ENCODE measurements at regions not wholly inside any gene's neighbourhood (a gene's known extent, or its start where the extent isn't known, plus 50 kb on each side); places are given as distances from the start of the nearest gene placed in this dataset.

DNA sequence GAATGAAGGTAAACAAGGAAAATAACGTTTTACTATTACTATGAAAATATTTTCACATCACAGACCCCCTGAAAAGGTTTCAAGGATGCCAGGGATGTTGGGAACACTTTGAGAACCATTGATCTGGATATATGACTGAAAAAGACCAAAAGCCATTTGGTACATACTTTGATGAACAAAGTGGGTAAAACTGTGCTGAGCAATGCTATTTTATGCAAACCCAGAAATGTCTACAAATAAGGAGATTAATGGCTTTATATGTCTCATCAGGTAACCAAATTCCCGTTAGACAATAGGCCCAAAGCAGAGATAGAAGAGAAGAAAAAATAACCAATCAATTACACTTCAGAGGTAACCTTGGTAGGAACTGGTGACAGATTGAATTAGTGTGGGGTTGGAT lies 101.4 kb upstream of the CNKSR3 start:
- Histone ChIP-seq H3K4me1 (ENCODE audit: control insufficient read depth in 1 of 2, insufficient read depth in 2 of 2, low read length in 2 of 2) (no peaks in the 10 kb centered on the region), H2AFZ (ENCODE audit: insufficient read depth, low read depth, low read length, poor library complexity, severe bottlenecking) (no peak overlapping the region), H3K27ac (ENCODE audit: low read depth in 1 of 2, low read length in 2 of 2) (no peak overlapping the region), H4K20me1 (ENCODE audit: insufficient read depth, low read length) (no peaks in the 10 kb centered on the region), H3K79me2 (ENCODE audit: insufficient read depth, low read length) (no peaks in the 10 kb centered on the region), H3K9me3 (replicated peaks in 1 of 2; ENCODE audit: control insufficient read depth in 1 of 2, insufficient read depth in 1 of 2, low read length in 2 of 2) (no peaks in the 10 kb centered on the region), H3K27me3 (ENCODE audit: control insufficient read depth in 2 of 2, insufficient read depth in 2 of 2, low read length in 2 of 2) (no peaks in the 10 kb centered on the region), H3K4me3 (replicated peaks in 1 of 3; ENCODE audit: low read depth in 2 of 3, low read length in 3 of 3) (no peak overlapping the region), H3K4me2 (replicated peaks; ENCODE audit: extremely low read depth, low read length, poor library complexity, severe bottlenecking) (no peak overlapping the region), H3K9ac (ENCODE audit: insufficient read depth, low read length, poor library complexity, severe bottlenecking) (no peak overlapping the region), H3K36me3 (replicated peaks in 1 of 2; ENCODE audit: control insufficient read depth in 1 of 2, insufficient read depth in 2 of 2, low read length in 2 of 2) (no peaks in the 10 kb centered on the region)
- no peak for DNase-seq
- Mint-ChIP-seq H3K4me3 (no peak overlapping the region), H3K9me3 (peaks cover 0 to under 1% (median 0%) of the 10 kb centered on the region in 7 donors), H3K27ac (no peak overlapping the region), H3K36me3 (no peaks in the 10 kb centered on the region), H3K27me3 (ENCODE audit: low read depth in 3 of 3) (peaks cover 0 to 2% (median 0%) of the 10 kb centered on the region in 3 donors), H3K4me1 (no peaks in the 10 kb centered on the region)
- TF ChIP-seq, protein P1, sequence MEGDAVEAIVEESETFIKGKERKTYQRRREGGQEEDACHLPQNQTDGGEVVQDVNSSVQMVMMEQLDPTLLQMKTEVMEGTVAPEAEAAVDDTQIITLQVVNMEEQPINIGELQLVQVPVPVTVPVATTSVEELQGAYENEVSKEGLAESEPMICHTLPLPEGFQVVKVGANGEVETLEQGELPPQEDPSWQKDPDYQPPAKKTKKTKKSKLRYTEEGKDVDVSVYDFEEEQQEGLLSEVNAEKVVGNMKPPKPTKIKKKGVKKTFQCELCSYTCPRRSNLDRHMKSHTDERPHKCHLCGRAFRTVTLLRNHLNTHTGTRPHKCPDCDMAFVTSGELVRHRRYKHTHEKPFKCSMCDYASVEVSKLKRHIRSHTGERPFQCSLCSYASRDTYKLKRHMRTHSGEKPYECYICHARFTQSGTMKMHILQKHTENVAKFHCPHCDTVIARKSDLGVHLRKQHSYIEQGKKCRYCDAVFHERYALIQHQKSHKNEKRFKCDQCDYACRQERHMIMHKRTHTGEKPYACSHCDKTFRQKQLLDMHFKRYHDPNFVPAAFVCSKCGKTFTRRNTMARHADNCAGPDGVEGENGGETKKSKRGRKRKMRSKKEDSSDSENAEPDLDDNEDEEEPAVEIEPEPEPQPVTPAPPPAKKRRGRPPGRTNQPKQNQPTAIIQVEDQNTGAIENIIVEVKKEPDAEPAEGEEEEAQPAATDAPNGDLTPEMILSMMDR (IDR thresholded peaks at IDR 0.05) = no peak
- intact Hi-C loops (cut with micrococcal nuclease) = no loop called here
- no CpG with 5 or more reads among the region's 2 CpGs for WGBS (ENCODE audit: insufficient coverage)

DNA sequence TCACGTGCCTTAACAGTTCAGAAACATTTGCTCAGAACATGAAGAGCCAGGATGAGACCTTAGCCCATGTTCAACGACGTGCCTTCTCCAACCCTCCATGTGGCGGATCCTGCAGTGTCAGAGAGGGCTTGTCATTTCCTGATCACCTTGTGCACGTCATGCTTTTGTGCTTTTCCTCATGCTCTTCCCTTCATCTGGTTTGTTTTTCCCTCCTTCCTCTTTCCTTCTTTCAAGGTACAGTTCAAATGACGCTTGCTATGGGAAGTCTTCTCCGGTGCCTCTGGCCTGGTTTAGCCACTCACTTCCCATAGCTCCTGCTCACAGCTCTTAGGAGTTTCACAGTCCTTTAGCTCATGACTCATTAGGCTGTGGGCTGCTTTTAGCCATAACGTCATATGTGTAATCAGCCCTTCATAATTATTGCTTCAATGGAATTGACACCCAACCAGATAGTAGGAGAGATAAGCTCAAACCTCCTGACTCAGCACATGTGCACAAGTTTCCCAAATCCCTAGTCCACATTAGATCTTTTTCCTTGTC lies 102.7 kb upstream of the CNKSR3 start:
- H3K27ac ChIP-seq (ENCODE audit: low read depth in 1 of 2, low read length in 2 of 2) = no peak overlapping the region
- DNase-seq = no peak
- no peak overlapping the region for H3K9ac ChIP-seq (ENCODE audit: insufficient read depth, low read length, poor library complexity, severe bottlenecking)
- H3K4me3 ChIP-seq (replicated peaks in 1 of 3; ENCODE audit: low read depth in 2 of 3, low read length in 3 of 3) = no peak overlapping the region
- H2AFZ ChIP-seq (ENCODE audit: insufficient read depth, low read depth, low read length, poor library complexity, severe bottlenecking) = no peak overlapping the region
- H3K79me2 ChIP-seq (ENCODE audit: insufficient read depth, low read length) = no peaks in the 10 kb centered on the region
- intact Hi-C loops (cut with micrococcal nuclease) = no loop called here
- H3K27me3 Mint-ChIP-seq (ENCODE audit: low read depth in 3 of 3) = no peaks in the 10 kb centered on the region
- H4K20me1 ChIP-seq (ENCODE audit: insufficient read depth, low read length) = no peaks in the 10 kb centered on the region
- H3K36me3 Mint-ChIP-seq = no peaks in the 10 kb centered on the region
- no peak overlapping the region for H3K4me3 Mint-ChIP-seq
- H3K9me3 ChIP-seq (replicated peaks in 1 of 2; ENCODE audit: control insufficient read depth in 1 of 2, insufficient read depth in 1 of 2, low read length in 2 of 2) = no peaks in the 10 kb centered on the region
- TF ChIP-seq, protein P1 (IDR thresholded peaks at IDR 0.05) = no peak
- H3K36me3 ChIP-seq (replicated peaks in 1 of 2; ENCODE audit: control insufficient read depth in 1 of 2, insufficient read depth in 2 of 2, low read length in 2 of 2) = no peaks in the 10 kb centered on the region
- H3K4me2 ChIP-seq (replicated peaks; ENCODE audit: extremely low read depth, low read length, poor library complexity, severe bottlenecking) = no peak overlapping the region
- WGBS (ENCODE audit: insufficient coverage) = 83% methylated on average over 6 of the region's 8 CpGs
- no peak overlapping the region for H3K27ac Mint-ChIP-seq
- H3K9me3 Mint-ChIP-seq = peaks cover 0 to 2% (median 0%) of the 10 kb centered on the region in 7 donors
- H3K4me1 Mint-ChIP-seq = no peaks in the 10 kb centered on the region
- no peaks in the 10 kb centered on the region for H3K27me3 ChIP-seq (ENCODE audit: control insufficient read depth in 2 of 2, insufficient read depth in 2 of 2, low read length in 2 of 2)
- H3K4me1 ChIP-seq (ENCODE audit: control insufficient read depth in 1 of 2, insufficient read depth in 2 of 2, low read length in 2 of 2) = no peaks in the 10 kb centered on the region
